Esophagus muscularis mucosa (tissue), 2 donors: ENCODE measurements at regions not wholly inside any gene's neighbourhood (a gene's known extent, or its start where the extent isn't known, plus 50 kb on each side); places are given as distances from the start of the nearest gene placed in this dataset.

Experiments
- EP300 ChIP-seq: sonication (generic); formaldehyde crosslinking; IDR thresholded peaks from one replicate; pipeline ENCODE4 v1.6.1; 2017; ENCODE audit warnings: antibody characterized with exemption
- POLR2A ChIP-seq: fragments of 450-650 bp; IDR thresholded peaks from one replicate; pipeline ENCODE4 v1.6.1; 2017; ENCODE audit warnings: antibody characterized with exemption, moderate library complexity, mild to moderate bottlenecking, low read depth

DNA sequence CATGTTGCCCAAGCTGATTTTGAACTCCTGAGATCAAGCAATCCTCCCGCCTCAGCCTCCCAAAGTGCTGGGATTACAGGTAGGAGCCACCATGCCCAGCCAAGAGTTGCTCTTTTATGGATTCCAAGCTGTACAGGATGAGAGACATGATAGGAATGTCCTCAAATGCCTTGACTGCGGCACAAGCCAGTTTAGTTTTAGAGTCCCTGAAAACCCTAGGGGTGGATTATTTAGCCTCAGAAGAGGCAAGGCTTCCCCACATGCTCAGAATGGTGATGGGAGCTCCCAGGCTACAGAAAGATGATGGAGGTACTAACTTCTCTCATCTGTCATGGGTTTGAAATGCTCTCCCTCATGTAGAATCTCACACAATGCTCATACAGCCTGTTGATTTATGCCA is 192.1 kb upstream of the ADRA1D start:
- no peak for TF ChIP-seq EP300
- no peak for TF ChIP-seq POLR2A
